Progenitor cell of endocrine pancreas (in vitro differentiated cells): ENCODE measurements at regions not wholly inside any gene's neighbourhood (a gene's known extent, or its start where the extent isn't known, plus 50 kb on each side); places are given as distances from the start of the nearest gene placed in this dataset.

Experiments
- DNase-seq: peaks from one replicate; pipeline ENCODE4 v3.0.0; 2021; ENCODE audit warnings: low spot score; ENCODE audit not compliant: unreplicated experiment
- H3K27ac Mint-ChIP-seq: 2 replicates; pipeline ENCODE4 v1.8.0; 2021; ENCODE audit warnings: mild to moderate bottlenecking, moderate library complexity, mixed read lengths
- H3K27me3 Mint-ChIP-seq: 2 replicates; pipeline ENCODE4 v1.8.0; 2021; ENCODE audit warnings: mixed read lengths
- H3K36me3 Mint-ChIP-seq: 2 replicates; pipeline ENCODE4 v1.8.0; 2022; ENCODE audit warnings: mixed read lengths; ENCODE audit not compliant: insufficient read depth
- H3K4me1 Mint-ChIP-seq: 2 replicates; pipeline ENCODE4 v1.8.0; 2021; ENCODE audit warnings: low read depth, mixed read lengths
- H3K4me3 Mint-ChIP-seq: 2 replicates; pipeline ENCODE4 v1.8.0; 2021; ENCODE audit warnings: low read depth, mild to moderate bottlenecking, moderate library complexity, mixed read lengths
- H3K9me3 Mint-ChIP-seq: 2 replicates; pipeline ENCODE4 v1.8.0; 2021; ENCODE audit warnings: low read depth, mixed read lengths
- CTCF ChIP-seq: fragments of 200-600 bp; sonication (generic); IDR thresholded peaks from one replicate; pipeline ENCODE4 v1.5.0; 2021; ENCODE audit warnings: antibody characterized with exemption, mild to moderate bottlenecking; ENCODE audit not compliant: unreplicated experiment

GRCh38 chr12:124388038-124388671 lies 93.3 kb downstream of the RFLNA start:
- no peak for TF ChIP-seq CTCF
- H3K4me1 Mint-ChIP-seq: peaks cover 8% of the 10 kb centered on the region
- DNase-seq: no peak
- H3K9me3 Mint-ChIP-seq: no peaks in the 10 kb centered on the region
- no peaks in the 10 kb centered on the region for H3K27me3 Mint-ChIP-seq
- peaks cover 7% of the 10 kb centered on the region for H3K36me3 Mint-ChIP-seq
- H3K27ac Mint-ChIP-seq: no peak overlapping the region
- H3K4me3 Mint-ChIP-seq: no peak overlapping the region

GRCh38 chr12:124387528-124387911 lies 92.6 kb downstream of the RFLNA start:
- Mint-ChIP-seq H3K4me1 (peaks cover 8% of the 10 kb centered on the region), H3K36me3 (peaks cover 7% of the 10 kb centered on the region), H3K27me3 (no peaks in the 10 kb centered on the region), H3K27ac (no peak overlapping the region), H3K4me3 (no peak overlapping the region), H3K9me3 (no peaks in the 10 kb centered on the region)
- TF ChIP-seq CTCF: no peak
- no peak for DNase-seq

- TF ChIP-seq CTCF: no peak
- Mint-ChIP-seq H3K27me3 (no peaks in the 10 kb centered on the region), H3K36me3 (peaks cover 7% of the 10 kb centered on the region), H3K4me1 (peaks cover 8% of the 10 kb centered on the region), H3K4me3 (no peak overlapping the region), H3K9me3 (no peaks in the 10 kb centered on the region), H3K27ac (no peak overlapping the region)
- no peak for DNase-seq
Observed at GRCh38 chr12:124386661-124387527, 92.0 kb downstream of the RFLNA start.

- H3K4me3 Mint-ChIP-seq: no peak overlapping the region
- DNase-seq: no peak
- no peaks in the 10 kb centered on the region for H3K9me3 Mint-ChIP-seq
- peaks cover 8% of the 10 kb centered on the region for H3K4me1 Mint-ChIP-seq
- no peak overlapping the region for H3K27ac Mint-ChIP-seq
- H3K27me3 Mint-ChIP-seq: no peaks in the 10 kb centered on the region
- no peak for TF ChIP-seq CTCF
- H3K36me3 Mint-ChIP-seq: peaks cover 9% of the 10 kb centered on the region
Observed at GRCh38 chr12:124386059-124386458, 91.2 kb downstream of the RFLNA start.

GRCh38 chr12:124385219-124385969 lies 90.5 kb downstream of the RFLNA start:
- Mint-ChIP-seq H3K4me3 (no peak overlapping the region), H3K9me3 (no peaks in the 10 kb centered on the region), H3K27me3 (no peaks in the 10 kb centered on the region), H3K4me1 (peaks cover 8% of the 10 kb centered on the region), H3K36me3 (peaks cover 6% of the 10 kb centered on the region), H3K27ac (no peak overlapping the region)
- DNase-seq: no peak
- no peak for TF ChIP-seq CTCF
